Choroid plexus epithelial cell (primary cell): ENCODE measurements at regions not wholly inside any gene's neighbourhood (a gene's known extent, or its start where the extent isn't known, plus 50 kb on each side); places are given as distances from the start of the nearest gene placed in this dataset.
A peak's percentile ranks its signal among the peaks of the same experiment; 100 is the strongest.
"Not testable (repeated sequence)": the region's sequence is repeated elsewhere in the genome, so short reads cannot be mapped to it uniquely, and the experiment has no call there.

Source experiments
- DNase-seq: peaks from one replicate; pipeline ENCODE4 v3.0.0-alpha.2; 2010; ENCODE audit warnings: low read depth
- H3K4me3 ChIP-seq: 2 replicates; pipeline ENCODE4 v1.5.1; 2011; ENCODE audit warnings: low read depth, mild to moderate bottlenecking, control low read depth, low read length, moderate library complexity
- TF ChIP-seq, protein P1 (sequence below): conservative IDR thresholded peaks from 2 replicates; pipeline ENCODE4 v1.5.1; 2011; ENCODE audit warnings: low read depth, mild to moderate bottlenecking, control low read depth, inconsistent platforms, low read length, moderate library complexity

DNA sequence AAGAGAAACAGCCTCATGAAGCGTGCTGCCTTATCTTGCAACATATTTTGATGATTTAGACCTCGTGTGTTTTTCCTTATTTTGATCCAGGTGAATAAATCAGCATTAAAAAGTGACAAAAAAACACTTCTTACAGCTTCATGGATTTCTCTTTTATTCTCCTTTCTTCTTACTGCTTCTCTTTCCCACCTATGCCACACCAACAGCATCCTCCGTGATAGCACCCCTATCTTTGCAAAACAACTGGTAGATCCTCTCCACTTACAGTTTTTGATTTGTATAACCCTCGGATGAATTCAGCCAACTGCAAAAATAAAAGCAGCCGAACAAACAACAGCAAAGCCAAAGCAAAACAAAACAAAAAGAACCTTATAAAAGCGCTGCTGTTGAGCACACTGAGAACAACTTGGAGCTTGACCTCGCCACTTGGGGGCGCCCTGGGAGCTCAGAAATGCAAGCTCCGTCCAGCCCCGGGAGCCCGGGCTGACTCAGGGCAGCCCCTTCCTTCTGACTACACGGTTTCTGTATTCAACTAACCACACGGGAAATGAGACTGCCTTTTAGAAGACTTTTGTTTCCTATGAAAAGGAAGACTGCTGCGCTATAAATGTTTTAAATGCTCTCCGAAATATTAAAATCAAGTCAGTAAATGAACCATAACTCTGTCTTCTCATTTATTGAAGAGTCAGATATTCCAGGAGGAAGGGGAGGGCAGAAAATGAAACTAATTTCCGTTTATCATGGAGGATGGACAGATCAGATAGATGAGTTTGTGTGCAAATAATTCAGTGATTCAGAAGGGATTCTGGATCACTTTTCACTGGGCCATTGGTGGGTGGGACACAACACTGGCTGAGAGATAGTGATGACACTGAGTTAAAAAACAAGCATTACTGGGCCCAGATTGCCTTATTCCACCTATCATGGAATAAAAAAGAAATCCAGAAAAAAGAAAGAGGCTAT is 186.8 kb downstream of the ATP6V0E2 start:
- TF ChIP-seq, protein P1, sequence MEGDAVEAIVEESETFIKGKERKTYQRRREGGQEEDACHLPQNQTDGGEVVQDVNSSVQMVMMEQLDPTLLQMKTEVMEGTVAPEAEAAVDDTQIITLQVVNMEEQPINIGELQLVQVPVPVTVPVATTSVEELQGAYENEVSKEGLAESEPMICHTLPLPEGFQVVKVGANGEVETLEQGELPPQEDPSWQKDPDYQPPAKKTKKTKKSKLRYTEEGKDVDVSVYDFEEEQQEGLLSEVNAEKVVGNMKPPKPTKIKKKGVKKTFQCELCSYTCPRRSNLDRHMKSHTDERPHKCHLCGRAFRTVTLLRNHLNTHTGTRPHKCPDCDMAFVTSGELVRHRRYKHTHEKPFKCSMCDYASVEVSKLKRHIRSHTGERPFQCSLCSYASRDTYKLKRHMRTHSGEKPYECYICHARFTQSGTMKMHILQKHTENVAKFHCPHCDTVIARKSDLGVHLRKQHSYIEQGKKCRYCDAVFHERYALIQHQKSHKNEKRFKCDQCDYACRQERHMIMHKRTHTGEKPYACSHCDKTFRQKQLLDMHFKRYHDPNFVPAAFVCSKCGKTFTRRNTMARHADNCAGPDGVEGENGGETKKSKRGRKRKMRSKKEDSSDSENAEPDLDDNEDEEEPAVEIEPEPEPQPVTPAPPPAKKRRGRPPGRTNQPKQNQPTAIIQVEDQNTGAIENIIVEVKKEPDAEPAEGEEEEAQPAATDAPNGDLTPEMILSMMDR = peak; percentile 29
- not testable (repeated sequence) for H3K4me3 ChIP-seq, DNase-seq

- DNase-seq = not testable (repeated sequence)
Observed at GRCh38 chr7:150063195-150063594, 189.4 kb downstream of the ATP6V0E2 start.

DNA sequence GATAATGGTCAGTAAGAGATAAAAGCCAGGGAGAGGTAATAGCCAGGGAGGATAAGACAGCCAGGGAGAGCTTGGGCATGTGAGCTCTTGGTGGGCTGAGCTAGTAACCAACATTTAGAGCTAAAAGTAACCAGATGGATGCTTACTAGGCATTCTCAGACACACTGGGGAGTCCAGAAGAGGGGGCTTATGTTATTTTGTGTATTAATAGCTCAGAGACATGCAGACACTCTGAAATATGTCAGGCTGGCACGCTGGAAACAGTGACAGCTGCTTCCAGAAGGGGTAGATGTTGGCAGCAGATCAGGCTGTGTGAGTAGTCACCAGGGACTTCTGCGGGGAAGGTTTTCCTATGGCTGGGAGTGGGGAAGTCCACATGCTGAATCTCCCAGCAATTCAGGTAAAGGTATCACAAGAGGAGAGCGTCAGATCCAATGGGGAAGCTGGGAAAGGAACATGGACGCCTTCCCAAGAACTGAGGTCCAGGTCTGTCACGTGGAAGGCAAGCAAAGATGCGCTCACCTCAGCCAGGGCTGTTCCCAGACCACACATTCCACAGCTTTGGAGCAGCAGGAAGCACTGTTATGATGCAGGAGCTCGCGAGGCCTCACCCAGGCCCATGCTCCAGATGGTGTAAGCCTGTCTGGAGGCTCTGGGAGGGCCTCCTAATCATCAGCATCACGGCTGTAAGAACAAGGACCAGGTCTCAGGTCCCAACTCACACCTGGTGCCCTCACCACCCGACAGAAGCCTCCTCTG is 196.0 kb downstream of the ATP6V0E2 start:
- DNase-seq = not testable (repeated sequence)

More at GRCh38 chr7:150063195-150063594, 189.4 kb downstream of the ATP6V0E2 start:
- H3K4me3 ChIP-seq = not testable (repeated sequence)

DNA sequence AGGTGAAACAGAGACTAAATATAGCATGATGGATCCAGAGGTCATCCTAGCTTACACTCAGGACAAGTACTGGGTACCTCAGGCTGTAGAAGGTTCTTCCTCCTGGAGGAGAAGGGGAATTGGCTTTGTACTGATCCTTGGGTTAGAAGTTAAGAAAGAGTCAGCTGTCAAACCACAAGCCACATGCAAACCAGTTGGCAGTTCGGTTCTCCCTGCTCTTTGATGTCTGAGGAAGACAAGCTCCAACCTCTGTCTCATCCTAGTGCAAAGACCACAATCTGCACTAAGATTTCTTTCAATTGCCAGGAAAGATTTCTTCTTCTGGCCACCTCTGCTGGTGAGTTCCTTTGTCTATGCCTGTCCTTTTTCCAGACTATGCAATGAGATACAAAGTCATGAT is 203.8 kb downstream of the ATP6V0E2 start:
- not testable (repeated sequence) for DNase-seq, H3K4me3 ChIP-seq

More for the DNA sequence above, 196.0 kb downstream of the ATP6V0E2 start:
- not testable (repeated sequence) for H3K4me3 ChIP-seq

- not testable (repeated sequence) for DNase-seq, H3K4me3 ChIP-seq
Observed at GRCh38 chr7:150081865-150082264, 208.1 kb downstream of the ATP6V0E2 start.

DNA sequence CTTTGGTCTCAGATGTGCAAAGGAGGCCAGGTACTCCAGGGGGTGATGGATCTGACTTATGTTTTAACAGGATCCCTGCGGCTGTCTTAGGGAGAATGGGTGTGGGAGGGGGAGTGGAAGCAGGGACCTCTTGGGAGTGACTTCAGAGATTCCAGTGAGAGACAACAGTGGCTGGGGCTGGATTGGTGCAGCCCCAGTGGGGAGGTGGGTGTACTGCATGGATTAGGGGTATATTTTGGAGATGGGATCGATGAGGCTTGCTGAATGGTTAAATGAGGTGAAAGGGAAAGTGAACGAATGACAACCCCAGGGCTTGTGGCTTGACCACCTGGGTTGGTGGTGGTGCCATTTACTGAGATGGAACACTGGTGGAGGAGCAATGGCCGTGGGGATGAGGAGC is 211.0 kb downstream of the ATP6V0E2 start:
- DNase-seq, H3K4me3 ChIP-seq: not testable (repeated sequence)

DNA sequence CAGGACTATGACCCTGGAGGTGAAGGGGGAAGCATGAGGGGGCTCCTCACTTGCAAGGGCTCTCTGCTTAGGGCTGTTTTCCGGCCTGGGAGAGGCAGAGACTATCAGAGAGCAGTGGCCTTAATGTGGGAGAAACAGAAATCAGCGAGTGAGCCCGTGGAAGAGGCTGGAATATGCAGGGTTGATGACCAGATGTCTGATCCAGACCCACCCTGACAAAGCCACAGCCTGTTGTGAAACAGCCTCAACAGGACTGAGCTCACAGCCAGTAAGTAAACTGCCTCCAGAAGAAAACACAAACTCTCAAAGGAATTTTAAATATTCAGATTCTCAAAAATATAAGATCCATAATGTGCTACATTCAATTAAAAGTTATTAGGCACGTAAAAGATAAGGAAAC is 213.7 kb downstream of the ATP6V0E2 start:
- H3K4me3 ChIP-seq = not testable (repeated sequence)
- peak; percentile 19 for DNase-seq

DNA sequence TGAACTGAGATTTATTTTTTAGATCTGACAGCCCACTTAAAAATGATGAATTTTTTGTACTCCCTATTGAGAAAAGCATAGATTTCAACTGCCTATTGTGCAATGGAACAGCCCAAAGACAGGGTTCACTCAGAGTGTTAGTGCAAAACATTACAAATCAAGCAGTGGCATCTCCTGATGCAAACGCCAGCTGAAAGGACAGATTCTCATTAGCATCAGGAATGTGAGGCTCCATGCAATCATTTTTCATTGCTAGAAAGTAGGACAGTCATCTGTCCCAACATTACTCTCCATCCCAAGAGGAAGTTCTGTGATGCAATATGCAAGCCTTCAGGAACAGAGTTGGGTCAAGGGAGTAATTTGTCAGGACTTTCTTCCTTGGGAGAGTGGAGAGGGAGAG is 215.4 kb downstream of the ATP6V0E2 start:
- DNase-seq, H3K4me3 ChIP-seq: not testable (repeated sequence)

DNA sequence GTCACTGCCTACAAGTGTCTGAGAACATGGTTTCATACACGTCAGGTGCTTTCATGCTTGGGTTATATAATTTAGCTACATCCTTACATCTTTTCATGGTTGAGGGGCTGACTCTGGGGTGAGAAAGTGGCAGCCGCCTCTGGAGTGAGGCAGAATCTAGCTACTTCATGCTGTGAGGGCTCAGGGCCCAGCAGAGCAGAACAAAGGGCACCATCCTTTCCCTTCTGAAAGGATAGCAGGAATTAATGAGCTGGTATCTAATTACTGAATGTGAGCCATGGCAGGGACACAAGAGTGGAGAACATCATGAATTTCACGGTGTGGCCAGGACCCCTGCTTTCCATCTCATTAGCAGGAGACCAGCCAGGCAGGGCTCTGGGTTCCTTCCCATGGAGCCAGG is 217.0 kb downstream of the ATP6V0E2 start:
- not testable (repeated sequence) for DNase-seq, H3K4me3 ChIP-seq

DNA sequence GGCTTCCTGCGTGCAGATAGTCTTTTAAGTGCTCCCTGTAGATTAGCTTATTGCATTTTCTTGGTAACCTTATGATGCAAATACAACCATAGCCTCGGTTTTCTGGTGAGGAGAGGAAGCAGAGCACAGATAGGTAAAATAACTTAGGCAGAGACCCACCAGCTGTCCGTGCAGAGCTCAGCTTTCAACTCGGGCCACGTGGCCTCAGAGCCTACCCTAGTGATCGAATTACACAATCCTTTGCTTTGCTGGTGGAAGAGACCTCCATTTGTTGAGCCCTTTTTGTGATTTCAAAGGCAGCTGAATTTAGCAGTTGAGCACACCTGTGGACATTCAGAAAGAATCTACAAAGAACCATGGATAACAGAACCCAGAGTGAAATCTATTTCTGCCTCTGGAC is 220.1 kb downstream of the ATP6V0E2 start:
- H3K4me3 ChIP-seq, DNase-seq: not testable (repeated sequence)

DNA sequence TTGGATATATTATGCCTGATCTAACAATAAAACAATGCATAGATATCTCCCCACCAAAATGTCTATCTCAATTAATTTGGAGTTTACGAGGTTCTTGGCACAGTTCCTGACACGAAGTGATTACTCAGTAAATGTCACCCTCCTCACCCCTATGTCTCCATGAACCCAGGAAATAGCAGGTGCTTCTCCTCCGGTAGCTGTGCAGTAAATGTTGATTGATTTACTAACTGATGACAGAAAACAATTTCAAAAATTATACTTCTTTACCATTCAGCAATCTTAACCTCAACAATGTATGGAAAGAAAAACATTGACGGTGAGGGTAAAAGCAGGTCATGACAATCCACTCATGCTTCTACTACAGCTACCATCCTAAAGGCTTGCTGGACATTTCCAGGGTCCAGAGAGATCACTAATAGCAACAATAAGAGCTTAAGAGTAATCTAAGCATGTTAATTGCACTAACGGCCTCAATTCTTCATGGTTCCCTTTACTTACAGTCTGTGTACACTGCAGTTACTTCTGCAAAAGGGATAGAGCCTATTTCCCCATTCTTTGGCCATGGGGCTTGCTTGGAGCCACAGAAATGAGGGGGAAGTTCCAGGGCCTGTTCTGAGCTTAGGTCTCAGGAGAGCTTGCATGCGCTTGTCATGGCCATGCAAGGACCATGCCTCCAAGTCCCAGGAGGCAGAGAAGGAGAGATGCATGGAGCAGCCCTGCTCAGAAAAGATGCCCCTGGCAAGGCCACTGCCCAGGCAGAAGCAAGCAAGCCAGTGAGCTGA is 222.6 kb downstream of the ATP6V0E2 start:
- not testable (repeated sequence) for H3K4me3 ChIP-seq, DNase-seq

GRCh38 chr7:150098592-150098991 is 224.6 kb upstream of the LRRC61 start:
- DNase-seq, H3K4me3 ChIP-seq: not testable (repeated sequence)

GRCh38 chr7:150101282-150101681 is 221.9 kb upstream of the LRRC61 start:
- DNase-seq, H3K4me3 ChIP-seq: not testable (repeated sequence)

GRCh38 chr7:150107283-150107682 is 215.9 kb upstream of the LRRC61 start:
- not testable (repeated sequence) for DNase-seq, H3K4me3 ChIP-seq

DNA sequence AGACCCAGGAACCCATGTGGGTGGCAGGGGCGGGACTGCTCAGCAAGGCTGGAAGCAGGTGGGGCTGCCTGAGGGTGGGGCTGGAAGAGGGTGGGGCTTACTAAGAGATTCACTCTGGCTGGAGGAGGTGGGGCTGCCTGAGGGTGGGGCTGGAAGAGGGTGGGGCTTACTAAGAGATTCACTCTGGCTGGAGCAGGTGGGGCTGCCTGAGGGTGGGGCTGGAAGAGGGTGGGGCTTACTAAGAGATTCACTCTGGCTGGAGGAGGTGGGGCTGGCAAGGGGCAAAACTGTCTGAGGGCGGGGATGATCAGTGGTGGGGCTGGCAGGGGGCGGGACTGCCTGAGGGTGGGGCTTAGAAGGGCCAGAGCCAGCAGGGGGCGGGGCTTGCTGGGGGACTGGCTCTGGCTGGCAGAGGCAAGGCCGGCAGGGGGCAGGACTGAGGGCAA is 212.8 kb upstream of the LRRC61 start:
- not testable (repeated sequence) for DNase-seq, H3K4me3 ChIP-seq

GRCh38 chr7:150110882-150111281 is 212.3 kb upstream of the LRRC61 start:
- DNase-seq = not testable (repeated sequence)

DNA sequence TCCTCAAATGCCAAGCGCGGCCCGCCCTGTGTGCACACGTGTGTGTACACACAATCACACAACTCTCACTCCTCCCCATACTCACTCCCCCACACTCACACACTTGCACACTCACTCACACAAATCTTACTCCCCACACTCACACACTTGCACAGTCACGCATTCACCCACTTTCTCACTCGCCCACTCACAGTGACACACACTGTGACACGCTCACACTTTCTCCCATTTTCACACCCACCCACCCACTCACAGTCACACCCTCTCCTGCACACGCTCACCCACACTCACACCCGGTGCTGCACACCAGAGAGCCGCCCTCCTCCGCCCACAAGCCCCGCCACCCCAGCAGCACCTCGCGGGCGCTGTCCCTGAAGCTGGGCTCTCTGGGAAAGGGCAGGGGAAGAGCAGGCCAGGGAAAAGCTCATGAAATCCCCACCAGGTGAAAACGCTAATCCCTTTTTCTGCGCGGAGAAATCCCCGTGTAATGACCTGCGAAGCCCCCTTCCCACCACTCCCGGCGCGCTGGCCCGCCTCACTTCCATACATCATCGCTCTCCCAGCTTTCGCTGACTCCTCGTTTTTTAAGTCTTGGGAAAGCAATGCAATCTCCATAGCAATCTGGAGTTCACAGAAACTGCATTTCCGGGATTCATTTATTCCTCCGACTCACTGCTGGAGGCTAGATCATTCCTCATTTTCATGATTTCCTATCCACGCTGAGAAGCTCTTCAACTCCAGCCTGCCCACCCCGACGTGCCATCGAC is 211.6 kb upstream of the LRRC61 start:
- H3K4me3 ChIP-seq, DNase-seq: not testable (repeated sequence)

More at GRCh38 chr7:150110882-150111281, 212.3 kb upstream of the LRRC61 start:
- H3K4me3 ChIP-seq = not testable (repeated sequence)
